ENCODE measurements at regions not wholly inside any gene's neighbourhood (a gene's known extent, or its start where the extent isn't known, plus 50 kb on each side); places are given as distances from the start of the nearest gene placed in this dataset.
"Not testable (repeated sequence)": the region's sequence is repeated elsewhere in the genome, so short reads cannot be mapped to it uniquely, and the experiment has no call there.

- H3K27me3 ChIP-seq; intact Hi-C loops (cut with DNase I): not testable (repeated sequence)
These were observed 439.1 kb downstream of the SPATA31A7 start for GRCh38 chr9:61628951-61629350.

DNA sequence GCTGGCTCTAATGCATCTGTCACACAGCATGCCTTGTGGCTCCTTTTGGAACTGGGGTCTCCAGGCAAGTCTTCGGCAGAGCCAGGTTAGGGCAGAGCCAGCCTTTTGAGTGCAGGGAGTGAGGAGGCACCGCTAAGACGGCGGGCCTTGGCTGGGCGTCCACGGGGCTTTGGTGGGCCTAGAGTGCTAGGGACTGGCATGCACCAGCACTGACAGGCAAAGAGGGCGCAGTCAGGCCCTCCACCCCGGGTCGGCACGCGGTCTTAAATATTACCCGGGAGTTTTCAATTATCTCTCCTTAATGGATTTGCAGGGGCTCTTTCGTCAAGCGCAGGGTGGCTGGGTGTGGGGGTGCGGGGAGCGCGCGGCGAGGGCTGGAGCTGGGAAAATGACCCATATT lies 444.4 kb downstream of the SPATA31A7 start:
- no peak for DNase-seq (ENCODE audit: low spot score in 2 of 2)
- TF ChIP-seq CTCF (IDR thresholded peaks at IDR 0.05): no peak
- Histone ChIP-seq H3K36me3 (no peaks in the 10 kb centered on the region), H3K27me3 (no peaks in the 10 kb centered on the region), H3K4me1 (no peaks in the 10 kb centered on the region), H3K27ac (no peak overlapping the region), H3K4me3 (no peak overlapping the region), H3K9me3 (no peaks in the 10 kb centered on the region)
- intact Hi-C loops (cut with DNase I): no loop called here

More at GRCh38 chr9:61628951-61629350, 439.1 kb downstream of the SPATA31A7 start:
- not testable (repeated sequence) for H3K9me3 ChIP-seq; H3K4me3 ChIP-seq; DNase-seq (ENCODE audit: low spot score in 2 of 2); H3K4me1 ChIP-seq; H3K36me3 ChIP-seq; H3K27ac ChIP-seq

GRCh38 chr9:61664232-61664631 lies 474.4 kb downstream of the SPATA31A7 start:
- H3K36me3 ChIP-seq; H3K4me3 ChIP-seq; H3K27me3 ChIP-seq; DNase-seq (ENCODE audit: low spot score in 2 of 2); H3K27ac ChIP-seq; H3K4me1 ChIP-seq; intact Hi-C loops (cut with DNase I); H3K9me3 ChIP-seq: not testable (repeated sequence)

DNA sequence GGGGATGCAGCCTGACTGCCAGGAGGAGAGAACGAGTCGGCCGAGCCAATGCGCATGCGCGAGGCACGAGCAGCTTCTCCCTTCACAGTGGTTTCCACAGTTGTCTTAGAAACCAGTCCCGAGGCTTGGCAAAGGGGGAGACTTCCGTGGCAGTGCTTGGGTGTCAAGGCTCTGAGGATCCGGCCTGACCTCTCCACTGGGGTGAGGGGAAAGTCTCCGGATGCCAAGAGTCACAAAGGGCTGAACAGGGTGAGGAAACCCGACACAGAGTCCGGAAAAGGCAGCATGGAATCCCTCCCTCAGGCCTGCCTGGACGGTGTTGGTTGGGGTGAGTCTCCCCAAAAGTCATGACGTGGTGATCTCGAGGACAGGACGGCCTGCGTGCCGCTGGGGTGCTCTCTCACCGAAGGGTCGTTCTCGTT lies 475.5 kb downstream of the SPATA31A7 start:
- no peaks in the 10 kb centered on the region for H3K36me3 ChIP-seq
- no peak overlapping the region for H3K4me3 ChIP-seq
- TF ChIP-seq CTCF (IDR thresholded peaks at IDR 0.05): no peak
- no peaks in the 10 kb centered on the region for H3K9me3 ChIP-seq
- no peaks in the 10 kb centered on the region for H3K4me1 ChIP-seq
- intact Hi-C loops (cut with DNase I): no loop called here
- no peaks in the 10 kb centered on the region for H3K27me3 ChIP-seq
- no peak overlapping the region for H3K27ac ChIP-seq
- DNase-seq (ENCODE audit: low spot score in 2 of 2): peak in 1 of 2 donors; percentile 28

- no peaks in the 10 kb centered on the region for H3K9me3 ChIP-seq
- H3K4me3 ChIP-seq: no peak overlapping the region
- no peaks in the 10 kb centered on the region for H3K36me3 ChIP-seq
- H3K27ac ChIP-seq: no peak overlapping the region
- intact Hi-C loops (cut with DNase I): no loop called here
- DNase-seq (ENCODE audit: low spot score in 2 of 2): no peak
- TF ChIP-seq CTCF (IDR thresholded peaks at IDR 0.05): no peak
- H3K27me3 ChIP-seq: no peaks in the 10 kb centered on the region
- H3K4me1 ChIP-seq: no peaks in the 10 kb centered on the region
These were observed 476.0 kb downstream of the SPATA31A7 start for GRCh38 chr9:61665829-61666228.

GRCh38 chr9:61666310-61666709 lies 476.5 kb downstream of the SPATA31A7 start:
- Histone ChIP-seq H3K27me3 (no peaks in the 10 kb centered on the region), H3K4me3 (no peak overlapping the region), H3K4me1 (no peaks in the 10 kb centered on the region), H3K27ac (no peak overlapping the region), H3K36me3 (no peaks in the 10 kb centered on the region), H3K9me3 (no peaks in the 10 kb centered on the region)
- no peak for TF ChIP-seq CTCF (IDR thresholded peaks at IDR 0.05)
- intact Hi-C loops (cut with DNase I): no loop called here
- peak in 1 of 2 donors; percentile 33 for DNase-seq (ENCODE audit: low spot score in 2 of 2)

GRCh38 chr9:61666849-61667371 lies 477.1 kb downstream of the SPATA31A7 start:
- peak in 1 of 2 donors; percentile 48 for DNase-seq (ENCODE audit: low spot score in 2 of 2)
- H3K4me1 ChIP-seq: no peaks in the 10 kb centered on the region
- H3K9me3 ChIP-seq: no peaks in the 10 kb centered on the region
- intact Hi-C loops (cut with DNase I): no loop called here
- no peak overlapping the region for H3K27ac ChIP-seq
- no peaks in the 10 kb centered on the region for H3K36me3 ChIP-seq
- no peak overlapping the region for H3K4me3 ChIP-seq
- no peaks in the 10 kb centered on the region for H3K27me3 ChIP-seq
- no peak for TF ChIP-seq CTCF (IDR thresholded peaks at IDR 0.05)

All from ascending aorta (tissue), 2 donors.